ENCODE measurements at regions not wholly inside any gene's neighbourhood (a gene's known extent, or its start where the extent isn't known, plus 50 kb on each side); places are given as distances from the start of the nearest gene placed in this dataset.
"Not testable (repeated sequence)": the region's sequence is repeated elsewhere in the genome, so short reads cannot be mapped to it uniquely, and the experiment has no call there.

DNA sequence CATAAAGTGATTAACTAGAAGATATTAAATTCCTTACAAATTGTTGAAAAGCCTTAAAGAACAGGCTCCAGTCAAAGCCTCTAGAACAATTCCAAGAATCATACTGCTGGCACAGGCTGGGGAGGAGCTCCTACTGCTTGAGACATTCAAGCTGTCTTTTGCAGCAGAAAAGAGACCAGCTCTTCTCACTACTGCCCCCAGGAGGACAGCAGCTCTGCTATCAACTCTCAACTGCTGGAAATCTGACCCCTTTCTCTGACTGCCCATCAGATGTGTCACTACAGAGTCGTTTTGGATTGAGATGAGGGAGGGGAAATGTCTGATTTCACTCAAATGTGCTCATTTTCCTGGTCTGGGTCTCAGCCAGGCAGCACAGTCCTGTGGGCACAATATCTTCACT is 421.0 kb downstream of the RPIA start:
- DNase-seq (ENCODE audit: extremely low spot score); H3K4me3 ChIP-seq; H3K9me3 ChIP-seq; H3K27ac ChIP-seq (replicated peaks in 1 of 4); H3K4me1 ChIP-seq; intact Hi-C loops (cut with DNase I); H3K27me3 ChIP-seq; H3K36me3 ChIP-seq: not testable (repeated sequence)
- WGBS = 0% methylated on average over 1 of the region's 1 CpG
- TF ChIP-seq CTCF (IDR thresholded peaks at IDR 0.05) = peak in 1 of 3 experiments; percentile 4

- DNase-seq (ENCODE audit: extremely low spot score) = not testable (repeated sequence)
Observed at GRCh38 chr2:89113286-89113685, 421.8 kb downstream of the RPIA start.

GRCh38 chr2:89129440-89129839 is 438.0 kb downstream of the RPIA start:
- H3K27me3 ChIP-seq; H3K4me3 ChIP-seq; H3K36me3 ChIP-seq; H3K4me1 ChIP-seq; H3K27ac ChIP-seq (replicated peaks in 1 of 4); DNase-seq (ENCODE audit: extremely low spot score); intact Hi-C loops (cut with DNase I); H3K9me3 ChIP-seq: not testable (repeated sequence)

More at GRCh38 chr2:89113286-89113685, 421.8 kb downstream of the RPIA start:
- H3K27ac ChIP-seq (replicated peaks in 1 of 4); H3K9me3 ChIP-seq; H3K27me3 ChIP-seq; H3K4me3 ChIP-seq; H3K36me3 ChIP-seq; H3K4me1 ChIP-seq; intact Hi-C loops (cut with DNase I): not testable (repeated sequence)

- H3K9me3 ChIP-seq; DNase-seq (ENCODE audit: extremely low spot score); H3K4me3 ChIP-seq; H3K27me3 ChIP-seq; H3K4me1 ChIP-seq; H3K27ac ChIP-seq (replicated peaks in 1 of 4); intact Hi-C loops (cut with DNase I); H3K36me3 ChIP-seq: not testable (repeated sequence)
- WGBS = 79% methylated on average over 9 of the region's 10 CpGs
Observed at GRCh38 chr2:89130665-89131308, 439.3 kb downstream of the RPIA start.

DNA sequence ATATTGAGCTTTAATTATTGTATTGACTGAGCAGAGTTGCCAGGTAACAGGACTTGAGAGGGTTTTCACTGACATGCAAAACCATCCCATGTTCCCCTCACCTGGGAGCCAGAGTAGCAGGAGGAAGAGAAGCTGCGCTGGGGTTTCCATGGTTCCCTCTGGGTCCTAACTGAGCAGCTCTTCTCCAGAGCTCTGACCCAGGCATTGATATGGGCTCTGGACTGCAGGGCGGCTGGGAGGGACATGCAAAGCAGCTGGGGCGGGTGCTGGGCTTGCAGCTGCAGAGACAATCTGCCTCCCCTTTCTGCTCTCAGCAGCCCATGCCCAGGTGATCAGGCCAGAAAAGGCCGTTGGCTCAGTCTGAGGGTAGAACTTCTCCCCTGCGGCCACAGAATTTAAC is 451.5 kb downstream of the RPIA start:
- H3K36me3 ChIP-seq; DNase-seq (ENCODE audit: extremely low spot score); H3K4me3 ChIP-seq; H3K27ac ChIP-seq (replicated peaks in 1 of 4); H3K9me3 ChIP-seq; intact Hi-C loops (cut with DNase I); H3K4me1 ChIP-seq: not testable (repeated sequence)
- WGBS = 46% methylated on average over 2 of the region's 5 CpGs
- H3K27me3 ChIP-seq = peaks cover 0 to 10% (median 0%) of the 10 kb centered on the region in 4 donors

GRCh38 chr2:89145342-89145741 is 453.9 kb downstream of the RPIA start:
- WGBS = 100% methylated on average over 1 of the region's 1 CpG
- H3K27ac ChIP-seq (replicated peaks in 1 of 4); H3K4me1 ChIP-seq; H3K36me3 ChIP-seq; H3K9me3 ChIP-seq; intact Hi-C loops (cut with DNase I); DNase-seq (ENCODE audit: extremely low spot score); H3K4me3 ChIP-seq: not testable (repeated sequence)
- peaks cover 0 to 10% (median 0%) of the 10 kb centered on the region in 4 donors for H3K27me3 ChIP-seq

DNA sequence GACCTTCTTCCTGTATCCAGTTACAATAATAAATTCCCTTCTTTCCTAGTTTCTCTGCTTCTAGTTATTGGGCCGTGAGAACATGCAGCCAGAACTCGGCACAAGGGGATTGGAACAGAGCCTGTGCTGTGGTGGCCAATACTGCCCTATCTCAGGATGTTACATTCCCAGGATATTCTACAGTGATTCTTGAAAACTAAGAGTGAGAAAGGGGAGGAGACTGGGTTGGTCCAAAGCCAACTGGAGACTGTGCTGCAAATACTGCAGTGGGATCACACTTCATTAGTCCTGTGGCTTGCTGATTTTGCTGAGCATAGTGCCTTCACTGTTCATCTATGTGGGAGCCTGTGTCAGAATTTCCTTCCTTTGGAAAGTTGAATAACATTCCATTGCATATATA is 456.8 kb downstream of the RPIA start:
- DNase-seq (ENCODE audit: extremely low spot score); H3K36me3 ChIP-seq; H3K4me1 ChIP-seq; H3K4me3 ChIP-seq; H3K9me3 ChIP-seq; H3K27ac ChIP-seq (replicated peaks in 1 of 4); intact Hi-C loops (cut with DNase I): not testable (repeated sequence)
- 28% methylated on average over 2 of the region's 2 CpGs for WGBS
- peaks cover 0 to 10% (median 0%) of the 10 kb centered on the region in 4 donors for H3K27me3 ChIP-seq

GRCh38 chr2:89151699-89152098 is 460.2 kb downstream of the RPIA start:
- H3K27me3 ChIP-seq; intact Hi-C loops (cut with DNase I); H3K9me3 ChIP-seq; H3K27ac ChIP-seq (replicated peaks in 1 of 4); H3K4me3 ChIP-seq; H3K4me1 ChIP-seq; H3K36me3 ChIP-seq; DNase-seq (ENCODE audit: extremely low spot score): not testable (repeated sequence)
- 70% methylated on average over 1 of the region's 1 CpG for WGBS

DNA sequence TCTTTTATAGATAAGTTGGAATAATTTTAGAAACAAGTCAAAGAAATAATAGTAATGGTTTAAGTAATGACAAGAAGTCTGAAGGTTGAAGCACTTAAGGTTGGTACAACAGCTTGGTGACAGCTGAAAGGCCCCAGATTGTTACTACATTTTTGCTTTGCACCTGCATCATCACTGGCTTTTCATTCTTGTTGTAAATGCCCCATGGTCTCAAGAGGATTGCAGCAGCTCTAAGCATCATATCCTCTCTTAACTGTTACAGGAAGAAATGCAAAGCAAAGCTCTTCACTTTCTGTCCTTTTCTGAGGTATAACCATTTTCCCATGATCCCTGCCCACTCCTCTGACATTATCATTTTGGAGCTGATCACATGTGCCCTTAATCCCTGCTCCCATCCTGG is 461.0 kb downstream of the RPIA start:
- H3K27ac ChIP-seq (replicated peaks in 1 of 4); H3K36me3 ChIP-seq; intact Hi-C loops (cut with DNase I); DNase-seq (ENCODE audit: extremely low spot score); H3K4me3 ChIP-seq; H3K4me1 ChIP-seq; H3K27me3 ChIP-seq; H3K9me3 ChIP-seq: not testable (repeated sequence)

DNA sequence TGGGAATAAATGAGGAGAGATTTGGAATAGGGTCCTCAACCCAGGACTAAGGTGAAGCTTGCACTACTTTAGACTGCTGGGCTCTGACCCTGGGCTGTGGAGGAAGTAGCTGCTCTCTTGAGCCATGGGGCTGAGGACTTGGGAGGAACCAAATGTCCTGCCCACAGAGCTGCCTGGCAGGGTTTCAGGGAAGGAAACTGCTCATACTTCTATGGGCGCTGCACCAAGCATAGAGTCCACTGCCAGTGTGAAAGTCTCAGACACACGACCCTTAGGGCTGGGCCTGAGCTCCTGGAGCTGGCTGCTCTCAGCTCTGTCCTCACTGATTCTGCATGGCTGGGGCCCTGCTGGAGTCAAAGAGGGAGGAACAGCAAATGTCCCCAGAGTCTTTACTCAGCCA is 461.7 kb downstream of the RPIA start:
- 41% methylated on average over 2 of the region's 2 CpGs for WGBS
- H3K9me3 ChIP-seq; intact Hi-C loops (cut with DNase I); H3K4me3 ChIP-seq; H3K36me3 ChIP-seq; DNase-seq (ENCODE audit: extremely low spot score); H3K27me3 ChIP-seq; H3K4me1 ChIP-seq; H3K27ac ChIP-seq (replicated peaks in 1 of 4): not testable (repeated sequence)
